MCF 10A (cell line): ENCODE measurements at regions not wholly inside any gene's neighbourhood (a gene's known extent, or its start where the extent isn't known, plus 50 kb on each side); places are given as distances from the start of the nearest gene placed in this dataset.
"Not testable (repeated sequence)": the region's sequence is repeated elsewhere in the genome, so short reads cannot be mapped to it uniquely, and the experiment has no call there.

Source experiments
- BruUV-seq: library from RNA; stranded (reverse); fragments of 400-500 nt; replicated peaks from 2 replicates; lab custom pipeline; 2021; lab: Mats Ljungman, UMichigan
- CTCF ChIA-PET: fragments of 300-600 bp; sonication (Branson Sonifier 250); formaldehyde crosslinking; extraction: SDS; loops from one replicate; lab custom pipeline; 2021; ENCODE audit warnings: antibody characterized with exemption, inconsistent platforms; lab: Yijun Ruan, JAX
- POLR2A ChIA-PET: fragments of 300-600, 350-650 bp; sonication (Branson Sonifier 250); formaldehyde crosslinking; extraction: SDS; loops from one replicate; lab custom pipeline; 2020; ENCODE audit warnings: antibody characterized with exemption, inconsistent platforms; lab: Yijun Ruan, JAX
- DNase-seq: peaks from one replicate; pipeline ENCODE4 v3.0.0-alpha.2; 2018; ENCODE audit not compliant: unreplicated experiment
- H3K27ac Mint-ChIP-seq: one replicate; pipeline ENCODE4 v1.8.0; 2022; ENCODE audit warnings: mild to moderate bottlenecking, low read depth, mixed read lengths; ENCODE audit not compliant: unreplicated experiment
- H3K27me3 Mint-ChIP-seq: one replicate; pipeline ENCODE4 v1.8.0; 2022; ENCODE audit warnings: mixed read lengths; ENCODE audit not compliant: insufficient read depth, unreplicated experiment
- H3K36me3 Mint-ChIP-seq: one replicate; pipeline ENCODE4 v1.8.0; 2022; ENCODE audit warnings: mild to moderate bottlenecking, moderate library complexity, mixed read lengths; ENCODE audit not compliant: insufficient read depth, unreplicated experiment
- H3K4me1 Mint-ChIP-seq: one replicate; pipeline ENCODE4 v1.8.0; 2022; ENCODE audit warnings: mixed read lengths; ENCODE audit not compliant: insufficient read depth, unreplicated experiment
- H3K4me3 Mint-ChIP-seq: one replicate; pipeline ENCODE4 v1.8.0; 2022; ENCODE audit warnings: mild to moderate bottlenecking, moderate library complexity, mixed read lengths; ENCODE audit not compliant: unreplicated experiment
- H3K9me3 Mint-ChIP-seq: one replicate; pipeline ENCODE4 v1.8.0; 2022; ENCODE audit warnings: mixed read lengths; ENCODE audit not compliant: unreplicated experiment
- CTCF ChIP-seq: fragments of 200-600 bp; IDR thresholded peaks from one replicate; pipeline ENCODE4 v1.8.0; 2022; ENCODE audit warnings: antibody characterized with exemption, mild to moderate bottlenecking; ENCODE audit not compliant: unreplicated experiment
- intact Hi-C: fragments of 100-400 bp; cut with micrococcal nuclease; formaldehyde crosslinking; loops from 2 replicates; pipeline ENCODE4 v1.14.1; 2022

GRCh38 chr12:59494617-59495016 lies 101.2 kb upstream of the SLC16A7 start:
- Mint-ChIP-seq H3K4me3 (no peak overlapping the region), H3K27ac (no peak overlapping the region), H3K27me3 (no peaks in the 10 kb centered on the region), H3K36me3 (no peaks in the 10 kb centered on the region), H3K9me3 (no peaks in the 10 kb centered on the region), H3K4me1 (peaks cover under 1% of the 10 kb centered on the region)
- BruUV-seq: no TSS peak
- ChIA-PET CTCF (no interaction called here), POLR2A (interaction anchor here (0.7 kb wide), 1 partner anchor 12 kb away, joined by 3 read pairs; no protein-coding TSS in a partner anchor)
- intact Hi-C loops: no loop called here
- TF ChIP-seq CTCF: no peak
- DNase-seq: no peak

GRCh38 chr12:59491877-59492276 lies 104.0 kb upstream of the SLC16A7 start:
- no peak for TF ChIP-seq CTCF
- Mint-ChIP-seq H3K27me3 (no peaks in the 10 kb centered on the region), H3K9me3 (no peaks in the 10 kb centered on the region), H3K4me1 (no peaks in the 10 kb centered on the region), H3K4me3 (no peak overlapping the region), H3K27ac (no peak overlapping the region), H3K36me3 (no peaks in the 10 kb centered on the region)
- ChIA-PET POLR2A (no interaction called here), CTCF (no interaction called here)
- intact Hi-C loops: no loop called here
- DNase-seq: no peak
- BruUV-seq: no TSS peak

GRCh38 chr12:59486827-59487226 lies 109.0 kb upstream of the SLC16A7 start:
- Mint-ChIP-seq H3K4me3 (no peak overlapping the region), H3K4me1 (no peaks in the 10 kb centered on the region), H3K9me3 (peaks cover under 1% of the 10 kb centered on the region), H3K36me3 (no peaks in the 10 kb centered on the region), H3K27ac (no peak overlapping the region), H3K27me3 (no peaks in the 10 kb centered on the region)
- BruUV-seq: no TSS peak
- TF ChIP-seq CTCF: no peak
- ChIA-PET CTCF (interaction anchor here (0.7 kb wide), 1 partner anchor 988 kb away, joined by 3 read pairs; no protein-coding TSS in a partner anchor), POLR2A (no interaction called here)
- peak; percentile 6 for DNase-seq
- intact Hi-C loops: no loop called here

GRCh38 chr12:59484575-59484974 lies 111.3 kb upstream of the SLC16A7 start:
- no peak overlapping the region for H3K4me3 Mint-ChIP-seq
- CTCF ChIA-PET: no interaction called here
- no peak for TF ChIP-seq CTCF

GRCh38 chr12:59474236-59474635 lies 121.6 kb upstream of the SLC16A7 start:
- H3K4me1 Mint-ChIP-seq, H3K9me3 Mint-ChIP-seq, H3K36me3 Mint-ChIP-seq, H3K27me3 Mint-ChIP-seq, POLR2A ChIA-PET, intact Hi-C loops, H3K4me3 Mint-ChIP-seq, DNase-seq, BruUV-seq, H3K27ac Mint-ChIP-seq: not testable (repeated sequence)
- CTCF ChIA-PET: interaction anchor here (0.6 kb wide), 1 partner anchor 53 kb away, joined by 5 read pairs; no protein-coding TSS in a partner anchor

More at GRCh38 chr12:59484575-59484974, 111.3 kb upstream of the SLC16A7 start:
- POLR2A ChIA-PET: no interaction called here
- Mint-ChIP-seq H3K4me1 (no peaks in the 10 kb centered on the region), H3K27me3 (no peaks in the 10 kb centered on the region), H3K27ac (no peak overlapping the region), H3K9me3 (peaks cover 4% of the 10 kb centered on the region), H3K36me3 (no peaks in the 10 kb centered on the region)
- BruUV-seq: no TSS peak
- DNase-seq: no peak
- intact Hi-C loops: no loop called here
